ENCODE measurements at regions not wholly inside any gene's neighbourhood (a gene's known extent, or its start where the extent isn't known, plus 50 kb on each side); places are given as distances from the start of the nearest gene placed in this dataset.

DNA sequence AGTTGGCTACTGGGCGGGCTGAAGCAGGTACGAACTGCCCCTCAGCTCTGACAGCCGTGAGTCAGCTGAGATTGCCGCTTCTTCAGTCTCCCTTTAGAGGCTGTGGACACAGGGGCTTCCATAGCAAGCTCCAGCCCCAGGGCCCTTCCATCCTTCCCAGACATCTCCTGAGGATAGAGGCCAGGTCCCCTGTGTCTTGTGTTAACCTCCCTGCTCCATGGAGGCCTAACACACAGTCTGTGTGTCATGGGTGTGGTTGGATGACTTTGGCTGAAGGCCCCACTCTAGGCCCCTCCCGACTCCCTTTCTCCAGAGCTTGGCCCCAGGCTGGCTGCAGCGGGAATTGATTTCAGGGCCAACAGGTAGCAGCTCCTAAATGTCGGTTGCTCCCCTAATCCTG lies 116.1 kb upstream of the TLE3 start:
- Mint-ChIP-seq H3K9me3 (peaks cover 4% of the 10 kb centered on the region), H3K27me3 (peaks cover 25% of the 10 kb centered on the region)
- DNase-seq (ENCODE audit: extremely low spot score, unreplicated experiment) = no peak

DNA sequence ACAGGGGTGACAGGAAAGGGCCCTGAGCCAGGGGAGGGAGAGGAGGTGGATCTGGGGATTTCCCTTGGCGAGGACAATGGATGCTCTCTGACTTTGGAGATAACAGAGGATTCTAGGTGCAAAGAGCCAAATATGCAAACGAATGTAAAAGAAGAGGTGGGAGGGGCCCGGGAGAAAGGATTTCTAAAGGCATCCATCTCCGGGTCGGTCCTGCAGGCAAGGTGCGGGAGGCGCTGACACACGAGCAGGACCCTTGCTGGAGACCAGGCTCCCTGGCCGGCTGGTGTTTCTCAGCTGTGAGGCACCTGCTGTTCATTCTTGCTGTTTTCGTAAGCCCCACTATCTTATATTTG lies 115.2 kb upstream of the TLE3 start:
- no peak for DNase-seq (ENCODE audit: extremely low spot score, unreplicated experiment)
- no peak overlapping the region for H3K27ac Mint-ChIP-seq
- H3K9me3 Mint-ChIP-seq = peaks cover 4% of the 10 kb centered on the region
- H3K27me3 Mint-ChIP-seq = peaks cover 18% of the 10 kb centered on the region
- H3K4me3 Mint-ChIP-seq = no peak overlapping the region
- H3K4me1 Mint-ChIP-seq (ENCODE audit: unreplicated experiment) = peaks cover 14% of the 10 kb centered on the region
- no peaks in the 10 kb centered on the region for H3K36me3 Mint-ChIP-seq
- TF ChIP-seq CTCF (conservative IDR thresholded peaks at IDR 0.05) = no peak

More for the DNA sequence above, 116.1 kb upstream of the TLE3 start:
- Mint-ChIP-seq H3K27ac (no peak overlapping the region), H3K4me1 (ENCODE audit: unreplicated experiment) (peaks cover 18% of the 10 kb centered on the region), H3K4me3 (no peak overlapping the region), H3K36me3 (no peaks in the 10 kb centered on the region)
- no peak for TF ChIP-seq CTCF (conservative IDR thresholded peaks at IDR 0.05)

DNA sequence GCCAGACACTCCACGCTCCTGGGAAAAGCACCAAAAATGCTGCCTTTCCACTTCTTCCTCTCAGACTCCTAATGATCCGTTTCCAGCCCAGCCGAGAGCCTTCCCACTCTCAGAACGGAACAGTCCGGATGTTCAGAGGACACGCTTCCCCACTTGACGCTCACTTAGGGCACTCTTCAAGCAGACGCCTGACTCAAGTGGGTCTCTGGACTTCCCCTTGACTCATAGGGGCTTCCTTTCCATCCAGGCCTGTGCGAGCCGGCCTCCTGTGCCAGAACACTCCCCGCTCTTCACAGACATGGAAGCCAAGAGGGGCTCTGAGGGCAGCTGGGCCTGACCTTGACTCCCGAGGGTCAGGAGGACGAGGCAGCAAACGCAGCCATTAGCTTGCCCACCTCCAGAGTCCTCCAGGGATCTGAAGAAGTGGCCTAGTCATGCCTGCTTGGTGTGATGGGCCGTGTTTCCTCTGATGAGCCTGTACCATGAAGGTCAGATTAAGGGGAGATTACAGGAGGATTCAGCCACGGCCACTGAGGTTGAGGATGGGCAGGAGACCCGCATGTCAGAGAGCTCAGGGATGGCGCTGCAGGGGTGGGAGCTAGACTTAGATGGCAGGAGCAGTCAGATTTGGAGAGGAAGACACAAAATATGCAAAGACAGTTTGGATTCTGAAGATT lies 114.7 kb upstream of the TLE3 start:
- TF ChIP-seq CTCF (conservative IDR thresholded peaks at IDR 0.05) = no peak
- H3K36me3 Mint-ChIP-seq = no peaks in the 10 kb centered on the region
- H3K4me3 Mint-ChIP-seq = no peak overlapping the region
- H3K9me3 Mint-ChIP-seq = peaks cover 4% of the 10 kb centered on the region
- H3K4me1 Mint-ChIP-seq (ENCODE audit: unreplicated experiment) = peaks cover 14% of the 10 kb centered on the region
- no peak overlapping the region for H3K27ac Mint-ChIP-seq
- H3K27me3 Mint-ChIP-seq = peaks cover 21% of the 10 kb centered on the region
- DNase-seq (ENCODE audit: extremely low spot score, unreplicated experiment) = no peak

DNA sequence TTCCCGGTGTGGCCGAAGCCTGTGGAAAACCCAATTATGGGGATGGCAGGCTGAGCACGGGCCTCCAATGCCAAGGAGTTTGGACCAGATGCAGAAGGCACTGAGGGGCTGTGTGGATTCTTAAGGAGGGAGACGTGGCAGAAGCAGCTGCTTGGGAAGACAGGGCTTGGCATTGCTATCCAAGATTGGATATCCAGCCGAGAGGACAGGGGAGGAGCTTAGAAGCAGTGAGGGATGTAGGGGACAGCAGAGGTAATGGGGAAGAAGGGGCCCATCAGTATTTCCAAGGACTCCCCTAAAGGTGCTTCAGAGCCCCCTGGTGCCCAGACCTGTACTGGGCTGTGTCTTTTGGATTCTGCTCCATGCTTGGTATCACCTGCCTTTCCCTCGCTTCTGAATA lies 112.8 kb upstream of the TLE3 start:
- Mint-ChIP-seq H3K4me3 (no peak overlapping the region), H3K9me3 (peaks cover 4% of the 10 kb centered on the region), H3K27me3 (peaks cover 21% of the 10 kb centered on the region), H3K4me1 (ENCODE audit: unreplicated experiment) (peaks cover 5% of the 10 kb centered on the region), H3K27ac (no peak overlapping the region), H3K36me3 (no peaks in the 10 kb centered on the region)
- DNase-seq (ENCODE audit: extremely low spot score, unreplicated experiment) = no peak
- TF ChIP-seq CTCF (conservative IDR thresholded peaks at IDR 0.05) = no peak

DNA sequence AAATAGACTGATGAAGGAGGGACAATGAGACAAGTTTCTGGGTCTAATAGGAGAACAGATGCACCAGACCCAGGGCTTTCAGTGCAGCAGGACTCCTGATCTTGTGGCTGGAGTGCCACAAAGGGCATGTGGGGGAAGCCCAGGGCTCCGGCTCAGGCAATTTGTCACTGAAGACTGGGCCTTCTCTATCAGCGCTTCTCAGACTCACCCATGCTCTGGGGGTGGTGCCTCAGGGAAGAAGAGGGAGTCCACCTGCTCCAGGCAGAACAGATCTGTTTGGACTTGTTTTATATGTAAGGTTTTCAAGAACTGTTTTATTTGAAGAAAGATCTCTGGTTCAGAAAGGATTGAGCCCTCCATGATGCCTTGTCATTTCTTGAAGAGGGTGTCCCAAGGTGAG lies 112.4 kb upstream of the TLE3 start:
- H3K27me3 Mint-ChIP-seq = peaks cover 21% of the 10 kb centered on the region
- H3K4me3 Mint-ChIP-seq = no peak overlapping the region
- DNase-seq (ENCODE audit: extremely low spot score, unreplicated experiment) = no peak
- H3K36me3 Mint-ChIP-seq = no peaks in the 10 kb centered on the region
- peaks cover 7% of the 10 kb centered on the region for H3K4me1 Mint-ChIP-seq (ENCODE audit: unreplicated experiment)
- H3K27ac Mint-ChIP-seq = no peak overlapping the region
- no peak for TF ChIP-seq CTCF (conservative IDR thresholded peaks at IDR 0.05)
- H3K9me3 Mint-ChIP-seq = peaks cover 4% of the 10 kb centered on the region

DNA sequence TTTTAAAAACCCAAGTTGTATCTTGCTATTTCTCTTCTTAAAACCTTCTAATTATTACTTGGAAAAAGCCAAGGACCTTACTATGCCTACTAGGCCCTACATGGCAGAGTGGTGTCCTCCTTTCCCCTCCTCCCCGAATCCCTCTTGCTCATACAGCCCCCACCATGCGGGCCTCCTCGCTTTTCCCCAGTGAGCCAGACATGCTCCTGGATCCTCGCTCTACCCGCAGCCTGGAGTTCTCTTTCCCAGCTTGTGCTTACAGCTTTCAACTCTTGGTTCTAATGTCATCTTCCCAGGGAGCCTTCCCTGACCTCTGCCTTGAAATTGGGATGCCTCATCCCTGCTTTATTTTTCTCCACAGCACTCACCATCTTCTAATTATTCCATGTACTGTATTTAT lies 111.8 kb upstream of the TLE3 start:
- Mint-ChIP-seq H3K36me3 (no peaks in the 10 kb centered on the region), H3K9me3 (peaks cover 4% of the 10 kb centered on the region), H3K27me3 (peaks cover 25% of the 10 kb centered on the region), H3K4me3 (no peak overlapping the region), H3K4me1 (ENCODE audit: unreplicated experiment) (peaks cover 7% of the 10 kb centered on the region), H3K27ac (no peak overlapping the region)
- DNase-seq (ENCODE audit: extremely low spot score, unreplicated experiment) = no peak
- TF ChIP-seq CTCF (conservative IDR thresholded peaks at IDR 0.05) = no peak
